PC-3 (cell line): ENCODE measurements at regions not wholly inside any gene's neighbourhood (a gene's known extent, or its start where the extent isn't known, plus 50 kb on each side); places are given as distances from the start of the nearest gene placed in this dataset.

Experiments
- EZH2 ChIP-seq: fragments of 300-600 bp; sonication (generic); IDR thresholded peaks from one replicate; pipeline ENCODE4 v1.6.1; 2017; ENCODE audit warnings: antibody characterized with exemption, mild to moderate bottlenecking, low read length; ENCODE audit not compliant: unreplicated experiment
- EZH2phosphoT487 ChIP-seq: fragments of 300-600 bp; sonication (generic); IDR thresholded peaks from 2 replicates; pipeline ENCODE4 v1.6.1; 2018; ENCODE audit warnings: mild to moderate bottlenecking, antibody characterized with exemption, low read length, borderline replicate concordance
- TF ChIP-seq, protein P1 (sequence below): fragments of 300-600 bp; sonication (generic); conservative IDR thresholded peaks from 2 replicates; pipeline ENCODE4 v1.5.1; 2017; ENCODE audit warnings: antibody characterized with exemption, low read depth, mild to moderate bottlenecking, low read length

DNA sequence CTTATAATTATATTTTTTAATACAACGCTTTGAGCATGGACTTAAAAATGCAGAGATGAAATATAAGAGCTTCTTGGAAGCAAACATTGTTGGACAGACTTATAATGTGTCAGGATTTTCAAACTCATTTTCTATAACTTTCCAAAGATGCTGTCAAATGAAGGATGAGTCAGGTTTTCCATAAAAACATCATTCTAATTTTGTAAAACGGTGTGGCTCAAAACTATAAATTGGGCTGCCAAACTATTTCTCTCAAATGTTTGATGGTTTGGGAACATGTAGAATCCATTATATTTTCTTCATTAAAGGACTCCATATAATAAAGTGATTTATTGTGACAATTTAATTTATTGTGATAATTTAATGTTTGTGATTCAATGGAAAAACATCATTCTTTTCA is 511.2 kb downstream of the USP25 start:
- TF ChIP-seq EZH2 (no peak), EZH2phosphoT487 (no peak)
- TF ChIP-seq, protein P1, sequence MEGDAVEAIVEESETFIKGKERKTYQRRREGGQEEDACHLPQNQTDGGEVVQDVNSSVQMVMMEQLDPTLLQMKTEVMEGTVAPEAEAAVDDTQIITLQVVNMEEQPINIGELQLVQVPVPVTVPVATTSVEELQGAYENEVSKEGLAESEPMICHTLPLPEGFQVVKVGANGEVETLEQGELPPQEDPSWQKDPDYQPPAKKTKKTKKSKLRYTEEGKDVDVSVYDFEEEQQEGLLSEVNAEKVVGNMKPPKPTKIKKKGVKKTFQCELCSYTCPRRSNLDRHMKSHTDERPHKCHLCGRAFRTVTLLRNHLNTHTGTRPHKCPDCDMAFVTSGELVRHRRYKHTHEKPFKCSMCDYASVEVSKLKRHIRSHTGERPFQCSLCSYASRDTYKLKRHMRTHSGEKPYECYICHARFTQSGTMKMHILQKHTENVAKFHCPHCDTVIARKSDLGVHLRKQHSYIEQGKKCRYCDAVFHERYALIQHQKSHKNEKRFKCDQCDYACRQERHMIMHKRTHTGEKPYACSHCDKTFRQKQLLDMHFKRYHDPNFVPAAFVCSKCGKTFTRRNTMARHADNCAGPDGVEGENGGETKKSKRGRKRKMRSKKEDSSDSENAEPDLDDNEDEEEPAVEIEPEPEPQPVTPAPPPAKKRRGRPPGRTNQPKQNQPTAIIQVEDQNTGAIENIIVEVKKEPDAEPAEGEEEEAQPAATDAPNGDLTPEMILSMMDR, result no peak
